Activated CD4-positive, alpha-beta T cell treated with anti-CD3 and anti-CD28 coated beads, Interleukin-2, amount 10 ng/mL, durations not matched to agents 24 days and 14 days (primary cell): ENCODE measurements at regions not wholly inside any gene's neighbourhood (a gene's known extent, or its start where the extent isn't known, plus 50 kb on each side); places are given as distances from the start of the nearest gene placed in this dataset.
"Not testable (repeated sequence)": the region's sequence is repeated elsewhere in the genome, so short reads cannot be mapped to it uniquely, and the experiment has no call there.

Experiments
- DNase-seq: peaks from one replicate; pipeline ENCODE4 v3.0.0; 2022
- H3K27ac Mint-ChIP-seq: one replicate; pipeline ENCODE4 v1.8.0; 2022; ENCODE audit warnings: mild to moderate bottlenecking, mixed read lengths
- H3K27me3 Mint-ChIP-seq: one replicate; pipeline ENCODE4 v1.8.0; 2022; ENCODE audit warnings: mixed read lengths
- H3K36me3 Mint-ChIP-seq: one replicate; pipeline ENCODE4 v1.8.0; 2022; ENCODE audit warnings: low read depth, mild to moderate bottlenecking, mixed read lengths
- H3K4me1 Mint-ChIP-seq: one replicate; pipeline ENCODE4 v1.8.0; 2021; ENCODE audit warnings: mixed read lengths
- H3K4me3 Mint-ChIP-seq: one replicate; pipeline ENCODE4 v1.8.0; 2022; ENCODE audit warnings: mild to moderate bottlenecking, moderate library complexity, mixed read lengths
- H3K9me3 Mint-ChIP-seq: one replicate; pipeline ENCODE4 v1.8.0; 2021; ENCODE audit warnings: mixed read lengths
- intact Hi-C: fragments of 100-400 bp; cut with micrococcal nuclease; formaldehyde crosslinking; loops from one replicate; pipeline ENCODE4 v1.15.1; 2023

DNA sequence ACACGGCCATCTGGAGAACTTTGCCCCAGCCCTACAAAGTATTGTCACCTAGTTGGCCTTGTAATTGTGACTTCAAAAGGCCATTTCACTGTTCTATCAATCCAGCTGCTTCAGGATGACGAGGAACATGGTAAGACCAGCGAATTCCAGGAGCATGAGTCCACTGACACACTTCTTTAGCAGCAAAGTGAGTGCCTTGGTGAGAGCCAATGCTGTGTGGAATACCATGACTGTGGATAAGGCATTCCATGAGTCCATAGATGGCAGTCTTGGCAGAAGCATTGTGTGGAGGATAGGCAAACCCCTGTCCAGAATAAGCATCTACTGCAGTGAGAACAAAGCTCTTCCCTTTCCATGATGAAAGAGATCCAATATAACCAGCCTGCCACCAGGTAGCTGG lies 1009.1 kb upstream of the USP15 start:
- H3K27me3 Mint-ChIP-seq, result no peaks in the 10 kb centered on the region
- H3K4me1 Mint-ChIP-seq, result no peaks in the 10 kb centered on the region
- no peak overlapping the region for H3K27ac Mint-ChIP-seq
- H3K4me3 Mint-ChIP-seq, result no peak overlapping the region
- no peak for DNase-seq
- H3K36me3 Mint-ChIP-seq, result no peaks in the 10 kb centered on the region
- H3K9me3 Mint-ChIP-seq, result peaks cover 4% of the 10 kb centered on the region
- intact Hi-C loops, result no loop called here

DNA sequence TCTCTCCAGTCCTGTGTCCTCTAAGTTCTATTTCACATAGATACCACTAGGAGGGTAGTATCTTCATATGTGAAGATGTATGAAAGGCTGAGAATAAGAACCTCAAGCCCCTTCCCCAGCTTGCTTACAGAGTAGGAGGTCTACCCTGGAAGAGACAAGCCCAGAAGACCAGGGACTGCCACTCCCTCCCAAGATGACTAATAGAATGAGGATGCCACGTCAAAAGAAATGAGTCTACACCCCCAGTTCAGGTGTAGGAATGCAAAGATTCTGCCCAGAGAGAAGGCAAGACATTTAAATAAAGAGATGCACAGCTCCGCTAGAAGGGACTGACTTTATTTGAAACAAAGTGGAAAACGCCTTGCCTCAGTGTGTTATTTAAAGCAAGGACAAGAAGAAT lies 1006.0 kb upstream of the USP15 start:
- Mint-ChIP-seq H3K4me3 (no peak overlapping the region), H3K36me3 (no peaks in the 10 kb centered on the region), H3K27ac (no peak overlapping the region), H3K9me3 (peaks cover 4% of the 10 kb centered on the region), H3K27me3 (no peaks in the 10 kb centered on the region), H3K4me1 (no peaks in the 10 kb centered on the region)
- DNase-seq, result no peak
- intact Hi-C loops, result no loop called here

DNA sequence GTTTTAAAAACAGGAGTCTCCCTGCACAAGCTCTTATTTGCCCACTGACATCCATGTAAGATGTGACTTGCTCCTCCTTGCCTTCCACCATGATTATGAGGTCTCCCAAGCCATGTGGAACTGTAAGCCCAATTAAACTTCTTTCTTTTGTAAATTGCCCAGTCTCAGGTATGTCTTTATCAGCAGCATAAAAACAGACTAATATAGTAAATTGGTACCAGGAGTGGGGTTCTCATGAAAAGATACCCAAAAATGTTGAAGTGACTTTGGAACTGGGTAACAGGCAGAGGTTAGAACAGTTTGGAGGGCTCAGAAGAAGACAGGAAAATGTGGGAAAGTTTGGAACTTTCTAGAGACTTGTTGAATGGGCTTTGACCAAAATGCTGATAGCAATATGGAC lies 995.9 kb upstream of the USP15 start:
- H3K4me3 Mint-ChIP-seq, H3K27ac Mint-ChIP-seq, DNase-seq, H3K27me3 Mint-ChIP-seq, H3K9me3 Mint-ChIP-seq, H3K36me3 Mint-ChIP-seq, H3K4me1 Mint-ChIP-seq, intact Hi-C loops: not testable (repeated sequence)

DNA sequence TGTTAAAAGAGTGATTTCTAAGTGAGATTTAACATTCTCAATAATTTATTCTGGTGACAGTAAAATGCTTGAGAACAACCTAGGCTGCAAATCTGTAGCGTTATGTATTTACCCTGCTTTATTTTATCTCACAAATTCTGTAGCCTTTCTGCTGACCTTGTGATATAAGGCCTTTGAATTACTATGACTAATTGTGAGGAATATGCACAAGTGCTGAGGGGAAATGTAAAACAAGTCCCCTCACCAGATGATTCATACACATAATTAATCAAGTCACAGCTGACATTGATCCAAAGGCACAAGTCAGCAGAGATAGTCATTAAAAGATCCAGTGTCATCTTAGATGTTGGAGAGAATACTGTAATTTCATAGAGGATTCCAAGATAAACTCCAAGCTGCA lies 992.7 kb upstream of the USP15 start:
- Mint-ChIP-seq H3K9me3 (peaks cover 1% of the 10 kb centered on the region), H3K27ac (no peak overlapping the region), H3K27me3 (no peaks in the 10 kb centered on the region), H3K36me3 (no peaks in the 10 kb centered on the region), H3K4me1 (no peaks in the 10 kb centered on the region), H3K4me3 (no peak overlapping the region)
- intact Hi-C loops, result no loop called here
- DNase-seq, result no peak

DNA sequence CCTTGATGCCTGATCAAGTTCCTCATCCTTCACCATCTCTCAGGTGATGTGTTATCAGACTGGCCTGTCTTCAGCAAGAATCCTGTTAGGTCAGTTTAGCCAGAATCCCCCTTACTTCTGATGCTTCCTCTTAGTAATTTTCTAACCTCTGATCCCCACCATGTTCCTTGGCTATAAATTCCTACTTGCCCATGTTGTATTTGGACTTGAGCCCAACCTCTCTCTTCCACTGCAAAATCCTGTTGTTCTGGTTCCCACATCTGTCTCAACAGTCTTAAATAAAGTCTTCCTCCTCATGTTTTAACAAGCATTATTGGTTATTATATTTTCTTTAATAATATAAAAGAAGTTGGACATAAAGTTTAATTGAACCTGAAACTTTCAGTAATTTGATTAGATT lies 987.8 kb upstream of the USP15 start:
- Mint-ChIP-seq H3K27me3 (no peaks in the 10 kb centered on the region), H3K4me3 (no peak overlapping the region), H3K36me3 (no peaks in the 10 kb centered on the region), H3K27ac (no peak overlapping the region), H3K4me1 (no peaks in the 10 kb centered on the region), H3K9me3 (no peaks in the 10 kb centered on the region)
- no peak for DNase-seq
- intact Hi-C loops, result no loop called here

DNA sequence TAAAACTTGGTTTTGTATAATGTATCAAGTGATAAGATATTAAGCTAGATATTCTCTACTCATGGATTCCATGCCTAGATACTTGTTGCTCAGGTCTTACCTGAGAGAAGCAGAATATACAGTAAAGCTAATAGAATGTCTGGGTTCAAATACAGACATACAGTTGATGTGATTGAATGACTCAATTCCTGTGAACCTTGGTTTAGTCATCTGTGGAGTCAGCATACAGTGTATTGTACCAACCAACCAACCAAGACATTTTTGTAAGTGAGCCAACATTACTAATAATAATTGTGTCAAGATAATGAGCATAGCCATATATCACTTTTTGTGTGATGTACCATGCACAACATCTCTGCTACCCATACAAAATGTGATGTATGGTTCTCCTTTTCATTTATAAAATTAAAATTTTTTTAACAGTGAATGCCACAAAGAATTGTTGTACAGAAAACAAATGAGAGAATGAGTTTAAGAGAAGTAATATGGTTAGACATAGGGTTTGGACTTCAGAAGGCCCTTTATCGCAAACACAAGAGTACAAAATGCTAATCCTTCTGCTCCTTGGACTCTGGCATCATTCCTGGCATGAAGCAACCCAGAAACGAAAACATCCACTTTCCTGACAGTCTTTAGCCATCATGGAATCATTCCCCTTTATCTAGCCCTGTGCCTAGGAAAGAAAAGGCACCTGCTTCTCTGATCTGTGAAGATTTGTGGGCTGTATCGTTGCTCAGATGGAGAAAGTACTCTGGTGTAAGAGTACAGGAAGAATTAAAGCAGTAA lies 977.2 kb upstream of the USP15 start:
- H3K4me3 Mint-ChIP-seq, result no peak overlapping the region
- no peaks in the 10 kb centered on the region for H3K4me1 Mint-ChIP-seq
- no peaks in the 10 kb centered on the region for H3K9me3 Mint-ChIP-seq
- intact Hi-C loops, result no loop called here
- DNase-seq, result no peak
- no peaks in the 10 kb centered on the region for H3K36me3 Mint-ChIP-seq
- no peaks in the 10 kb centered on the region for H3K27me3 Mint-ChIP-seq
- no peak overlapping the region for H3K27ac Mint-ChIP-seq

DNA sequence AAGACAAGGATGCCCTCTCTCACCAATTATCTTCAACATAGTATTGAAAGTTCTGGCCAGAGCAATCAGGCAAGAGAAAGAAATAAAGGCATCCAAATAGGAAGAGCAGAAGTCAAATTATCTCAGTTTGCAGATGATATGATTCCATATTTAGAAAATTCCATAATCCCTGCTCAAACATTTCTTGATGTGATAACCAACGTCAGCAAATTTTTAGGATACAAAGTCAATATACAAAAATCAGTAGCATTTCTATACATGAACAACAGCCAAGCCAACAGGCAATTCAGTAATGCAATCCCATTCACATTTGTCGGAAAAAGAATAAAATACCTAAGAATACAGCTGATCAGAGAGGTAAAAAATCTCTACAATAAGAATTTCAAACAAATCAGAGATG lies 969.7 kb upstream of the USP15 start:
- Mint-ChIP-seq H3K27ac (no peak overlapping the region), H3K4me3 (no peak overlapping the region), H3K27me3 (no peaks in the 10 kb centered on the region), H3K36me3 (no peaks in the 10 kb centered on the region), H3K9me3 (peaks cover 5% of the 10 kb centered on the region), H3K4me1 (no peaks in the 10 kb centered on the region)
- no peak for DNase-seq
- intact Hi-C loops, result no loop called here

DNA sequence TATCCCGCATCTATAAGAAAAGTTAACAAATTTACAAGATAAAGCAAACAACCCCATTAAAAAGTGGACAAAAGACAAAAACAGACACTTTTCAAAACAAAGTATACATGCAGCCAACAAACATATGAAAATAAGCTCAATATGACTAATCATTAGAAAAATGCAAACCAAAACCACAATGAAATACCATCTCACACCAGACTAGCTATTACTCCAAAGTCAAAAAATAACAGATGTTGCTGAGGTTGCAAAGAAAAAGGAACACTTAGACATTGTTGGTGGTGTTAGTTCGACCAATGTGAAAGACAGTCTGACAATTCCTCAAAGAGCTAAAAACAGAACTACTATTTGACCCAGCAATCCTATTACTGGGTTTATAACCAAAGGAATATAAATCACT lies 968.6 kb upstream of the USP15 start:
- Mint-ChIP-seq H3K36me3 (no peaks in the 10 kb centered on the region), H3K27ac (no peak overlapping the region), H3K4me1 (no peaks in the 10 kb centered on the region), H3K27me3 (no peaks in the 10 kb centered on the region), H3K9me3 (peaks cover 5% of the 10 kb centered on the region), H3K4me3 (no peak overlapping the region)
- no peak for DNase-seq
- intact Hi-C loops, result no loop called here

DNA sequence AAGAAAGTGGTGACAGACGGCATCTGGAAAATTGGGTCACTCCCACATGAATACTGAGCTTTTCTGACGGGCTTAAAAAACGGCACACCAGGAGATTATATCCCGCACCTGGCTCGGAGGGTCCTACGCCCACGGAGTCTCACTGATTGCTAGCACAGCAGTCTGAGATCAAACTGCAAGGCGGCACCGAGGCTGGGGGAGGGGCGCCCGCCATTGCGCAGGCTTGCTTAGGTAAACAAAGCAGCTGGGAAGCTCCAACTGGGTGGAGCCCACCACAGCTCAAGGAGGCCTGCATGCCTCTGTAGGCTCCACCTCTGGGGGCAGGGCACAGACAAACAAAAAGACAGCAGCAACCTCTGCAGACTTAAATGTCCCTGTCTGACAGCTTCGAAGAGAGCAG lies 966.2 kb upstream of the USP15 start:
- H3K9me3 Mint-ChIP-seq, H3K36me3 Mint-ChIP-seq, H3K4me1 Mint-ChIP-seq, H3K27me3 Mint-ChIP-seq, intact Hi-C loops, H3K4me3 Mint-ChIP-seq, DNase-seq, H3K27ac Mint-ChIP-seq: not testable (repeated sequence)

DNA sequence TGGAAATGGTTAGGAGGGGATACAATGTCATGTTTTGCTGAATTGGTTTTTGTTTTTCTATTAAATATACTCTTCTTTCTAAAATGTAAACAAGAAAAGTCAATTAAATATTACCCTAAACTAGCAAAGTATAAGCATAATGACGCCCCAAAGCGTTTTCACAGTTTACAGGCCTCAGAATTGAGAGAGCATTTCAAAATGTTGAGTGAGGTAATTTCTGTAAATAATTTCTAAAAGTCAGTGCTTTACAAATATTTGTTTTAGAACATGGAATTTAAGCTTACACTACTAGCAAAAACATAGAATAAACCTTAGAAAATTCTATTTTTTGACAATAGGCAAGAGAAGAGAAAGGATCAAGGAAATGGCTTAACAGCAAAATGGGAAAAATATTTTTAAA lies 958.4 kb upstream of the USP15 start:
- H3K36me3 Mint-ChIP-seq, result no peaks in the 10 kb centered on the region
- H3K4me1 Mint-ChIP-seq, result no peaks in the 10 kb centered on the region
- no peak overlapping the region for H3K27ac Mint-ChIP-seq
- H3K4me3 Mint-ChIP-seq, result no peak overlapping the region
- no peaks in the 10 kb centered on the region for H3K27me3 Mint-ChIP-seq
- H3K9me3 Mint-ChIP-seq, result no peaks in the 10 kb centered on the region
- intact Hi-C loops, result no loop called here
- no peak for DNase-seq

DNA sequence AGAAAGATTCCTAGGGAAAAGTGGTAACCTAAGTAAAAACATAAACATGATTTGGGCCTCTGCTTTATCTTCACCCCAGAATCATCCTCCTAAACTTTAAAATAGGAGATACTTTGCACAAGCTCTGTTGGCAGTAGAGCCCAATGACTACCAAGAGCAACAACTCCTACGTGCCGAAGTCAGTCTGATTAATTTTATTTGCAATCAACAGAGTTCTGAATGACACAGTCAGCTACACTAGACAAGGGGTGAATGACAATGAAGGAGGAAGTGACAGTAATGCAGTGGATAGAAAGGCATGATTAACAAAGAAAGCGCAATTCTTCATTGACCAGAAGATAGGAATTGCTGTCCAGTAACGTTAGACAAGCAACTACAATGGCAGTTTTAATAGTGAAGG lies 957.9 kb upstream of the USP15 start:
- DNase-seq, result no peak
- H3K27me3 Mint-ChIP-seq, result no peaks in the 10 kb centered on the region
- H3K4me1 Mint-ChIP-seq, result no peaks in the 10 kb centered on the region
- H3K36me3 Mint-ChIP-seq, result no peaks in the 10 kb centered on the region
- intact Hi-C loops, result no loop called here
- H3K27ac Mint-ChIP-seq, result no peak overlapping the region
- no peaks in the 10 kb centered on the region for H3K9me3 Mint-ChIP-seq
- no peak overlapping the region for H3K4me3 Mint-ChIP-seq

DNA sequence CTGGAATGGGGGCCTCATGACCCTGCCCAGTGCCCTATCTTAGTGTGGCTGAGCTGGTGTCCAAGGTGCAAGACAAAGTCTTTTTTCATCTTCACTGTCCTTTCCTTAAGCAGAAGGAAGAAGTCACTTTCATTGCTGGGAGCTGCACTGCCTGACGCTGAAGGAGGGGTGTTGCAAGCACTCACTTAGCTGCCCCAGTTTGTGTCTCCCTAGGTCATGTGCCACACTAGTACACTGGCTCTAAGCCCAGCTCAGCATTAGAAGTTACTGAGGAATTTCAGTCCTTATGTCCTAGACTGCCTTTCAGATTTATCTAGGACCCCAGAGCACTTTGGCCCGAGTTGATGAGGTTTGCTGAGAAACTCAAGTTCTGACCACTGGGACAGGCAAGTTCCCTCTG lies 952.0 kb upstream of the USP15 start:
- Mint-ChIP-seq H3K9me3 (no peaks in the 10 kb centered on the region), H3K27ac (no peak overlapping the region), H3K4me1 (no peaks in the 10 kb centered on the region), H3K36me3 (no peaks in the 10 kb centered on the region), H3K4me3 (no peak overlapping the region), H3K27me3 (no peaks in the 10 kb centered on the region)
- no peak for DNase-seq
- intact Hi-C loops, result no loop called here

DNA sequence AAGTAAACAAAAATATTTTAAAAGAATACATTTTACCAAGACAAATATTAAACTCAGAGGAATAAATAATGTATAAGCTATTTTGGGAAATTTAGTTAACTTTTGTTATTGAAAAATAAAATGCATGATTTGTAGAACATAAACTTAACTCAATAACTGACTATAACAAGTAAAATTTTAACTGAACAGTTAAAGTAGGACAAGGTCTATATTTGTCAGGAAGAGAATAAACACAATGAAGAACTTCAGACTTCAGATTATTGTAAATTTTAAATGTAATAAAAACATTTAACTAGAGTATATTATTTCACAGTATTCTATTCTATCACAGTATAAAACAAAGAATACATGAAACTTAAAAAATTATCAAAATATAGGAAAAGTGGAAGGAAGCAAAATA lies 948.8 kb upstream of the USP15 start:
- DNase-seq, result no peak
- H3K9me3 Mint-ChIP-seq, result peaks cover 4% of the 10 kb centered on the region
- H3K27me3 Mint-ChIP-seq, result no peaks in the 10 kb centered on the region
- no peak overlapping the region for H3K27ac Mint-ChIP-seq
- intact Hi-C loops, result no loop called here
- H3K36me3 Mint-ChIP-seq, result no peaks in the 10 kb centered on the region
- H3K4me3 Mint-ChIP-seq, result no peak overlapping the region
- H3K4me1 Mint-ChIP-seq, result no peaks in the 10 kb centered on the region

DNA sequence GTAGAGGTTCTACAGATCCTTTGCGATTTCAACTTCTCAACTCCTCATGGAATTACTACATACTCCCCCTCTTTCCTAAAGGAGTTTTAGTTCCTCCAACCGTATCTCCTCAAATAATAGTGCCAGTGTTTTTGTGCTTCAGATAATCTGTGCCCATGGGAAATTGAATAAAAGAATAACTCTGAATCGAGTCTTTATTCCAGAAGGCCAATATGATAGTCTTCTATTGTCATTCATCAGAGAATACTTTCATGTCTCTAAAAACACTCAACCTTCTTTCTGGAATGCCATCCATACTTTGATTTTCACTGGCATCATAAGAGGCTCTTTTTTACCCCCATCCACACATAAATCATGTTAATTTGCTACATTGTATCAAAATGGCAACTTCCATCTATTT lies 911.3 kb upstream of the USP15 start:
- intact Hi-C loops, result no loop called here
- H3K4me3 Mint-ChIP-seq, result no peak overlapping the region
- no peaks in the 10 kb centered on the region for H3K27me3 Mint-ChIP-seq
- DNase-seq, result no peak
- no peak overlapping the region for H3K27ac Mint-ChIP-seq
- no peaks in the 10 kb centered on the region for H3K9me3 Mint-ChIP-seq
- no peaks in the 10 kb centered on the region for H3K36me3 Mint-ChIP-seq
- no peaks in the 10 kb centered on the region for H3K4me1 Mint-ChIP-seq

DNA sequence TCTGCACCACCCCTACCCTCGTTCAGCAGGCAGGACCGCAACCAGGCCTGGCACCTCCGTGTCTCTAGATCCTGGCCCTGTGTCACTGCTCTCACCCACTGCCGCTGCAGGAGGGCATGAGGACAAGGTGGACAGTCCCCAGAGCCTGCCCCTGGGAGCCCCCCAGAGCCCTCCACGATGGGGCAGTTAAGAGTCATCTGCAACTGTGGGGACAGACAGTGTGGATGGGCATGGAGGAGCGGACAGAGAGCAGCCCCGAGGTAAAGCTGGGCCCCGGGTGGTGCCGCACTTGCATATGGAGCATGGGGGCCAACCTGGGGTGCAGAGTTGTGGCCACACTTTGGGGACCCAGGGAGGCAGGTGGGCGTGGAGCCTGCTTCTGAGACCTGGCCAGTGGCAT lies 905.1 kb upstream of the USP15 start:
- Mint-ChIP-seq H3K4me3 (no peak overlapping the region), H3K4me1 (no peaks in the 10 kb centered on the region), H3K27me3 (no peaks in the 10 kb centered on the region), H3K36me3 (no peaks in the 10 kb centered on the region), H3K9me3 (no peaks in the 10 kb centered on the region), H3K27ac (no peak overlapping the region)
- DNase-seq, result no peak
- intact Hi-C loops, result no loop called here
